Fibroblast of lung (primary cell): ENCODE measurements at regions not wholly inside any gene's neighbourhood (a gene's known extent, or its start where the extent isn't known, plus 50 kb on each side); places are given as distances from the start of the nearest gene placed in this dataset.

Source experiments
- DNase-seq, 2 donors: peaks; one replicate each; pipeline versions ENCODE4 v3.0.0 to v3.0.0-alpha.2; 2010; ENCODE audit warnings: low read depth in 2 of 2
- H2AFZ ChIP-seq: 2 replicates; pipeline ENCODE4 v1.5.1; 2012; ENCODE audit warnings: low read length, control low read depth, inconsistent platforms
- H3K27ac ChIP-seq: 2 replicates; pipeline ENCODE4 v1.5.1; 2011; ENCODE audit warnings: low read length, control low read depth; ENCODE audit not compliant: insufficient read depth
- H3K27me3 ChIP-seq: 2 replicates; pipeline ENCODE4 v1.5.1; 2011; ENCODE audit warnings: mild to moderate bottlenecking, low read length; ENCODE audit not compliant: control insufficient read depth, insufficient read depth
- H3K36me3 ChIP-seq: 2 replicates; pipeline ENCODE4 v1.5.1; 2011; ENCODE audit warnings: low read length; ENCODE audit not compliant: control insufficient read depth, insufficient read depth
- H3K4me1 ChIP-seq: 2 replicates; pipeline ENCODE4 v1.5.1; 2011; ENCODE audit warnings: low read length; ENCODE audit not compliant: control insufficient read depth, insufficient read depth; ENCODE audit errors: extremely low read depth
- H3K4me2 ChIP-seq: 2 replicates; pipeline ENCODE4 v1.5.1; 2011; ENCODE audit warnings: low read length, control low read depth; ENCODE audit not compliant: insufficient read depth; ENCODE audit errors: extremely low read depth
- H3K4me3 ChIP-seq, 4 experiments: fragments of 200-600 bp in 1 of 4; sonication (generic) in 1 of 4; replicated peaks in 1 of 4; 2 replicates each; pipeline ENCODE4 v1.5.1; 2011 to 2016; ENCODE audit warnings: low read length in 4 of 4, low read depth in 3 of 4, mild to moderate bottlenecking in 3 of 4, control low read depth in 2 of 4, inconsistent platforms in 1 of 4, mixed read lengths in 1 of 4; ENCODE audit not compliant: insufficient read depth in 1 of 4; ENCODE audit errors: control extremely low read depth in 1 of 4
- H3K79me2 ChIP-seq: 2 replicates; pipeline ENCODE4 v1.5.1; 2012; ENCODE audit warnings: mild to moderate bottlenecking, low read length, inconsistent platforms; ENCODE audit not compliant: control insufficient read depth, insufficient read depth
- H3K9ac ChIP-seq: 2 replicates; pipeline ENCODE4 v1.5.1; 2011; ENCODE audit warnings: mild to moderate bottlenecking, low read length, control low read depth; ENCODE audit not compliant: insufficient read depth
- H3K9me3 ChIP-seq: 2 replicates; pipeline ENCODE4 v1.5.1; 2012; ENCODE audit warnings: low read depth, low read length; ENCODE audit not compliant: control insufficient read depth, insufficient read depth
- H4K20me1 ChIP-seq: 2 replicates; pipeline ENCODE4 v1.5.1; 2011; ENCODE audit warnings: low read length; ENCODE audit not compliant: control insufficient read depth, insufficient read depth; ENCODE audit errors: extremely low read depth
- CTCF ChIP-seq, 2 donors: IDR thresholded peaks in 1 of 2; conservative IDR thresholded peaks in 1 of 2; 1 replicate in 1 of 2; 2 replicates in 1 of 2; pipeline ENCODE4 v1.5.1; 2011 to 2012; ENCODE audit warnings: low read length in 2 of 2, control low read depth in 1 of 2, inconsistent platforms in 1 of 2, low read depth in 1 of 2, mild to moderate bottlenecking in 1 of 2
- EZH2 ChIP-seq: IDR thresholded peaks from 2 replicates; pipeline ENCODE4 v1.5.1; 2012; ENCODE audit warnings: low read length, control low read depth, mild to moderate bottlenecking; ENCODE audit errors: missing control alignments

DNA sequence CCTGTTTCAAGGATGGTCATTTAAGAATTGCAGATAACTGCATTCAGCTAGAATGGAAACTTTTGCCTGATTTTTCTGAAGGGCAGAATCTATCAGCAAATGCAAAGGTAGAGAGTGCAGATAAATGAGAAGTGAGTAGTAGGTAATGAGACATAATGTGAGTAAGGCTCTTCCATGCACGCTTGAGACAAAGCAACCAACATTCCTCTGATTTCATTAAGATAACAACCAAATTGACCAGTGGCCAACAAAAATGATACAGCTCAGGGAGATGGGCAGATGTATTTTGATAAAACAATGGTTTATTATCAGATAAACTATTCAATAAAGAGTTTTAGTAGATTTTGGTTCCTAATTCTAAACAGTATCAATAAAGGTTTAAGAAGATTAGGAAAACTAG is 404.4 kb upstream of the PBX1 start:
- H3K4me1 ChIP-seq: no peaks in the 10 kb centered on the region
- H3K36me3 ChIP-seq: no peaks in the 10 kb centered on the region
- TF ChIP-seq CTCF (conservative IDR thresholded peaks at IDR 0.05 in 1 of 2, IDR thresholded peaks at IDR 0.05 in 1 of 2; ENCODE audit: low read depth in 1 of 2, low read length in 2 of 2): no peak
- no peak for TF ChIP-seq EZH2
- H3K4me2 ChIP-seq: no peak overlapping the region
- no peak overlapping the region for H3K27ac ChIP-seq
- H4K20me1 ChIP-seq: no peaks in the 10 kb centered on the region
- no peak overlapping the region for H3K4me3 ChIP-seq
- no peak overlapping the region for H3K9ac ChIP-seq
- no peaks in the 10 kb centered on the region for H3K9me3 ChIP-seq
- H3K27me3 ChIP-seq: no peaks in the 10 kb centered on the region
- no peak for DNase-seq
- no peaks in the 10 kb centered on the region for H3K79me2 ChIP-seq
- no peak overlapping the region for H2AFZ ChIP-seq

DNA sequence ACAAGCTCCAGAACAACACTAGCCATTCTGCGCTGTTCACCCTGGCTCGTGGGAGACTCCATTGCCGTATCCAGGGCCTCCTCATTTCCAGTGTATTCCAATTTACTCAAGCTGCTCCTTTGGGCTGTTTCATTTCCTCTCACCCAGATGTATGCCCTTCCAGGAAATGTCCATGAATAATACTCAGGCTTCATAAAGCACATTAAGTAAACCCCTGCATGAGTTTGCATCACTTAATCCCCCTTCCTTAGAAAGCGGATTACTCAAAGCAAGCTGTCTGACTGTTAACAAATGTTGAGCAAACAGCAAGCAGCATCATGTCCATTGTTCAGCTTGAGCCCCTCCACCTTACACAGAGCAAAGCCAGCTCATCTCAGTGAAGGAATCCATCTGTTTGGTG is 403.6 kb upstream of the PBX1 start:
- Histone ChIP-seq H3K4me1 (no peaks in the 10 kb centered on the region), H3K36me3 (no peaks in the 10 kb centered on the region), H4K20me1 (no peaks in the 10 kb centered on the region), H3K79me2 (no peaks in the 10 kb centered on the region), H3K27ac (no peak overlapping the region), H3K9me3 (no peaks in the 10 kb centered on the region), H3K9ac (no peak overlapping the region), H3K4me2 (no peak overlapping the region), H2AFZ (no peak overlapping the region), H3K4me3 (no peak overlapping the region), H3K27me3 (no peaks in the 10 kb centered on the region)
- no peak for TF ChIP-seq EZH2
- TF ChIP-seq CTCF (conservative IDR thresholded peaks at IDR 0.05 in 1 of 2, IDR thresholded peaks at IDR 0.05 in 1 of 2; ENCODE audit: low read depth in 1 of 2, low read length in 2 of 2): no peak
- DNase-seq: no peak

- no peak for TF ChIP-seq EZH2
- TF ChIP-seq CTCF (conservative IDR thresholded peaks at IDR 0.05 in 1 of 2, IDR thresholded peaks at IDR 0.05 in 1 of 2; ENCODE audit: low read depth in 1 of 2, low read length in 2 of 2): no peak
- Histone ChIP-seq H3K27me3 (no peaks in the 10 kb centered on the region), H3K4me1 (no peaks in the 10 kb centered on the region), H3K9me3 (no peaks in the 10 kb centered on the region), H3K9ac (no peak overlapping the region), H4K20me1 (no peaks in the 10 kb centered on the region), H3K27ac (no peak overlapping the region), H3K4me3 (no peak overlapping the region), H3K4me2 (no peak overlapping the region), H3K79me2 (no peaks in the 10 kb centered on the region), H2AFZ (no peak overlapping the region), H3K36me3 (no peaks in the 10 kb centered on the region)
- no peak for DNase-seq
Observed at GRCh38 chr1:164163289-164163849, 395.6 kb upstream of the PBX1 start.
